ENCODE measurements at regions not wholly inside any gene's neighbourhood (a gene's known extent, or its start where the extent isn't known, plus 50 kb on each side); places are given as distances from the start of the nearest gene placed in this dataset.

GRCh38 chr18:45133276-45133675, 452.6 kb downstream of the SETBP1 start:
- TF ChIP-seq CTCF (IDR thresholded peaks at IDR 0.05) (no peak), POLR2AphosphoS5 (IDR thresholded peaks at IDR 0.05; ENCODE audit: low read depth, low read length) (no peak), SIN3A (IDR thresholded peaks at IDR 0.05; ENCODE audit: borderline replicate concordance, insufficient read depth, low read depth, low read length) (no peak)

Data from Panc1 (cell line).